Stimulated activated CD8-positive, alpha-beta memory T cell treated with anti-CD3 and anti-CD28 coated beads, Interleukin-15, amount 100 ng/mL, for 1 hour (primary cell): ENCODE measurements at regions not wholly inside any gene's neighbourhood (a gene's known extent, or its start where the extent isn't known, plus 50 kb on each side); places are given as distances from the start of the nearest gene placed in this dataset.
"Not testable (repeated sequence)": the region's sequence is repeated elsewhere in the genome, so short reads cannot be mapped to it uniquely, and the experiment has no call there.

Source experiments
- DNase-seq: peaks from one replicate; pipeline ENCODE4 v3.0.0-alpha.2; 2020; ENCODE audit warnings: low read depth

DNA sequence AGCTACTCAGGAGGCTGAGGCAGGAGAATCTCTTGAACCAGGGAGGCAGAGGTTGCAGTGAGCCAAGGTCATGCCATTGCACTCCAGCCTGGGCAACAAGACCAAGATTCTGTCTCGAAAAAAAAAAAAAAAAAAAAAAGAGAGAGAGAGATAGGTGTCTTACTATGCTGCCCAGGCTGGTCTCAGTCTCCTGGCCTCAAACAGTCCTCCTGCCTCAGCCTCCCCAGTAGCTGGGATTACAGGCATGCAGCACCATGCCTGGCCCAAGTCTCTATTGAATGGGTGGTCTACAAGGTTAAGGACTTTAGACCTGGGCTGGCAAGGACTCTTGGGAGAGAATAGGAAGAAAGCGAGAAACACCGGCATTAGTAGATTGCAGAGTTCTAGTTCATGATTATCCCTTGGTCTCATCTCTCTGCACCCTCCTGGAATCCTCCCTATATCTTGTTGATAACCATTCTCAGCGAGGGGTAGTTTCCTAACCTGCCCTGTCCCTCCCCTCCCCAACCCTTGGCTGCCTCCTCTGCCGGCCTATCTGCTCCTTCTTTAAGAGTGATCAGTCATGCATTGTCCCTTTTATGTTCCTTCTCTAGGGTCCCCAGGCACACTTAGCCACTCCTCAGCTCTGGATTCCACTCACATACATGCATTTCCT is 128.1 kb upstream of the MAP1LC3B2 start:
- no peak for DNase-seq

GRCh38 chr12:116431677-116432300 is 127.4 kb upstream of the MAP1LC3B2 start:
- no peak for DNase-seq

DNA sequence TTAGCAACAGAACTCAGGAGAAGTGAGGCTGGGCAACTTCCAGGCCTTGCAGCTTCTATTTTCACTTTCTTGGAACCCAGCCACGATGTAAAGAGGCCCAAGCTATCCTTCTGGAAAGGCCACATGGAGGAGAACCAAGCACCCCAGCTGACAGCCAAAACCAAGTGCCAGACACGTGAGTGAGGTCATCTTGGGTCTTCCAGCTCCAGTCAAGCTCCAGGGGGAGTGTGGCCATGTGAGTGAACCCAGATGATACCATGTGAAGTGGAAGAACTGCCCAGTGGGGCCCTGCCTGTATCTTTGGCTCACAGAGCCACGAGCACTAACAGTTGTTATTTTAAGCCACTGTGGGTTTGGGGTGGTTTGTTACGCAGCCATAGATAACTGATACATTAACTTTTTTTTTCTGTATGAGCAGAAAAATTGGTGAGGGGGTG is 126.8 kb upstream of the MAP1LC3B2 start:
- DNase-seq, result no peak

- DNase-seq, result no peak
Measured at GRCh38 chr12:116433249-116433648, 125.9 kb upstream of the MAP1LC3B2 start.

DNA sequence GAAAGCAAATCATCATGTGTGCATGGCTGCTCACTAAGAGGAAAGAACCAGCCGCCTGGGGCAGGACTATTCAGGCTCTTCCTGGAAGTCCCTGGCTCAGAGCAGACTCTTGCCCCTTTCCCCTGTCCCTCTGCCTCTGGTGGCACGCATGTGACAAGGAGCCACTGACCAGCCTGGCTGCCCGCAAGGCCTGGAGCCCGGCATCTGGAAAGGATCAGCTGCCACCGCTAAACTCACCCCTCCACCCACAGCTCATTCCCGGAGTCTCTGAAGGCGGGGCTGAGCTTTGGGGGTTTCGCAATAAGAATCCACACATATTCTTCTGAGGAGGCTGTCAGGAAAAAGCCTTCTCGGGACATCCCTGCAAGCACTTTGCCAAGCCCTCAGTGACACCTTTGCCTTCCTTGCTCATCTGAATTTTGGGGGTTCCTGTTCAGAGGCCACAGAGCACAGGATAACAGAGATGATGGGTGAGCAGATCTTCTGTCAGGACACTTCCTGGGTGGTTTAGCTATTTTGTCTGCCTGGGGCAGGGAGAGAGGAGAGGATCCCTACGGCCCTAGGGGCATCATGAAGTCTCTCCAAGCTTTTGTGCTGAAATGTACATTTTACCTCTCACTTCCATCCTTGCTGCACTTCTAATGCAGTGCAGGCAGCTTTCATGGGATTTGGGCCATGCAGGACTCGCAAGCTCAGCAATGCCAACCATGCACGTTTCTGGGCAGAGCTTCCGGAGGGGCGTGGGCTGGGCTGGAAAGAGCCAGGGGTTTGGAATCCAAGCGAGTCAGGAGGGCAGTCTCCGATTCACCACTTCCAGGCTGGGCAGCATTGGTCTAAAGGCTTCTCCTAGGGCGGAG is 124.8 kb upstream of the MAP1LC3B2 start:
- DNase-seq, result no peak

GRCh38 chr12:116435984-116436383 is 123.2 kb upstream of the MAP1LC3B2 start:
- no peak for DNase-seq

DNA sequence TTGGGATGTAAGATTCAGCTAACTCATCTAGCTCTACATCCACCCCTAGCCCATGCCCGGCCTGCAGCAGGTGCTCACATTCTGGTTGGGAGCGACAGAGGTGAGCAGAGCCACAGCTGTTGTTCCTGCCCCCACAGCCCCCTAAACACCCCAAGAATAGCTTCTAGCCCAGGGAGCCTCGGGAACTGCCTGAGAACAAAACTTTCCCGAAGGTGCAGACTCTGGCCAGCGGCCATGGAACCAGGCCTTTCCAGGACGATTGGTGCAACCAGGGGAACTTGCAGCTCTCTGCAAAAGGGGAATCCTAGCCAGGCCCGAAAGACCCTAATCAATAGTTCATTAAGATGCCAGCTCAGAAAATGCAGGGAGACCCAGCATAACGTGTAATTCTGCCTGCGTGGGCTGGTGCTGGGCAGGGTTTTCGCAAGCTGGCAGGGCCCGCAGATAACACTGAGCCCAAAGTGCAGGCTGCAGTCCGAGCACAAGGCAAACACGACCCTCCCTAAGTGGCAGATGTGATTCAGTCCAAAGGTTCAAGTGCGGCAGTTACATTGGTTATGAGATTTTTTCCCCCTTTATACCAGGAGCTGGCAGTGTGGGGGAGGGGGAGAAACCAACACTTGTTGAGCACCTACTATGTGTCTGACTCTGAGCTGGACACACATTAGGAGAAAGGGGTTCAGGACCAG is 122.5 kb upstream of the MAP1LC3B2 start:
- no peak for DNase-seq

- no peak for DNase-seq
Measured at GRCh38 chr12:116441292-116441691, 117.9 kb upstream of the MAP1LC3B2 start.

DNA sequence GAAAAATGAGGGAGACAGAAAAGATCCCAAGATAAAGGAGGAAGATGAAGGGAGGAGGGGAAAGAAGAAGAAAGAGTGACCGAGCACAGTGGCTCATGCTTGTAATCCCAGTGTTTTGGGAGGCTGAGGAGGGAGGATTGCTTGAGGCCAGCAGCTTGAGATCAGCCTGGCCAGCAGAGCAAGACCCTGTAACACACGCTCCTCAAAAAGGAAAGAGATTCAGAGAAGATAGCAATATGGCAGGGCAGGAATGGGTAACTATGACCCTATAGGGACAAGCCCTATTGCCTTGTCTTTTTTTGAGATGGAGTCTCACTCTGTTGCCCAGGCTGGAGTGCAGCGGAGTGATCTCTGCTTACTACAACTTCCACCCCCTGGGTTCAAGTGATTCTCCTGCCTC is 116.9 kb upstream of the MAP1LC3B2 start:
- no peak for DNase-seq

DNA sequence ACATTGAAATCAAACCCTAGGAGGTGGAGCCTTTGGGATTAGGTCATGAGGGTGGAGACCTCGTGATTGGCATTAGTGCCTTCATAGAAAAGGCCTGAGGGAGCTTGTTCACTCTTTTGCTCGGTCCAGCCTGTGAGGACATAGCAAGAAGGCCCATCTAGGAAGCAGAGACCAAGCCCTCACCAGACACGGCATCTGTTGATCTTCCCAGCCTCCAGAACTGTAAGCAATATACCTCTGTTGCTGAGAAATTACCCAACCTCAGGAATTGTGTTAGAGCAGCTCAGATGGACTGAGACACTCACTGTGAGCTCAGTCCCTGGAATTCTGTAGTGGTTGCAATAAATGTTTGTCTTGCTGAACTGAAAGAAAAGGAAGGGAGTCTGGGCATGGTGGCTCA is 116.2 kb upstream of the MAP1LC3B2 start:
- DNase-seq, result no peak

DNA sequence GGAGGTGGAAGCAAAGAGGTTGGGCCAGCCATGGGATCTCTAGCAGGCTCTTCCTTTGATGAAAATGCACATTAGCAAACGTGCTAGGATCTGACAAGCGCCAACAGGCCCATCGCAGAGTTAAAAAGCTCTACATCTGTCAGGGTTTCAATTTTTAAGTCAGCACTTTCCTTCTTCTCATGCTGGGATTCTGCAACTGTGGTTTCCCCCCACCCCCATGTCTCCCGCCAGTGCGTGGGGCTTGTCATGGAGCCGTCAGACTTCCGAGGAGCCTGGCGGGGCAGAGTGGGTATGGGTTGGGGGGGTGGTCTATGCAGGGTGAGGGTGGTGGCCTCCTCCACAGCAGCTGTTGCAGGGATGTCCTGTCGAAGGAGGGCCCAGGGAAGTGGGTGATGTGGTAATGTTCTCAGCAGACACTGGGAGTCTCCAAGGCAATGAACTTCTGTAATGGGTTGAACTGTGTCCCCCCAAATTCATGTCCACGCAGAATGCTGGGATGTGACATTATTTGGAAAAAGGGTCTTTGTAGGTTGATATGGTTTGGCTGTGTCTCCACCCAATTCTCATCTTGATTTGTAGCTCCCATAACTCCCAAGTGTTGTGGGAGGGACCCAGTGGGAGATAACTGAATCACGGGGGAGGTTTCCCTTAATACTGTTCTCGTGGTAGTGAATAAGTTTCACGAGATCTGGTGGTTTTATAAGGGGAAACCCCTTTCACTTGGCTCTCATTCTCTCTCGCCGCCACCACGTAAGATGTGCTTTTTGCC is 115.2 kb upstream of the MAP1LC3B2 start:
- no peak for DNase-seq

DNA sequence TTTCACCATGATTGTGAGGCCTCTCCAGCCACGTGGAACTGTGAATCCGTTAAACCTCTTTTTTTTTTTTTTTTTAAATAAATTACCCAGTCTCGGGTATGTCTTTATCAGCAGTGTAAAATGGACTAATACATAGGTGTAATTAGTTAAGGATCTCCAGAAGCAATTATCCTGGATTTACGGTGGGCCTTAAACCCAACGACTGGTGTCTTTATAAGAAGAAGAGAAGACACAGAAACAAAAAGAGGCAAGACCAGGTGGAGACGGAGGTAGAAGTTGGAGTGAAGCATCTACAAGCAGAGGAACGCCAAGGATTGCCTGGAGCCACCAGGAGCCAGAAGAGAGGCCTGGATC is 114.6 kb upstream of the MAP1LC3B2 start:
- no peak for DNase-seq

DNA sequence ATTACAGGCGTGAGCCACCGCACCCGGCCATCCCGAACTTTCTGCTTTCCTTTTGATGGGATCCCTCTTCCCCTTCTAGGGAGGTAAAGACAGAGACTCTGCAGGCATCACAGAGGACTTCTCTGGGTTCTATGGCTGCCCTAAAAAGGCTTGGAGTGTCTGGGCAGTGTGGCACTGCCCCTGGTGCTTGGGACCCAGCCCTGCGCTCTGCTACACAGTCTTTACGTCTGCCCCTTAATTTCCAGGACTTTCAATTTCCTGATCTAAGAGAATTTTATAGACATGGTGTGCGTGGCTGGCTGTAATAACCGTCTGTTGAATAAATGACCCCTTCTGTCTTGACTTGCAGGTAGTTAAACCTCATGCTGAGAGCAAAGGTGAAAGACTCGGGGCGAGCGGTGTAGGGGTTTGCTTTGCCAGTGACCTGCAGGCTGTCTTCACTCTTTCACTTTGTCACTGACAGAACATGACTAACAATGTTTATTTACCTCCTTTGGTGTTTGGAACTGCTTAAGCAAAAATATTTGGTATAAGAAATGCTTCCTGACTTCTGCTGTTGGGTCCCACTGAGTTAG is 110.9 kb upstream of the MAP1LC3B2 start:
- no peak for DNase-seq

- DNase-seq, result no peak
Measured at GRCh38 chr12:116450406-116450910, 108.7 kb upstream of the MAP1LC3B2 start.

DNA sequence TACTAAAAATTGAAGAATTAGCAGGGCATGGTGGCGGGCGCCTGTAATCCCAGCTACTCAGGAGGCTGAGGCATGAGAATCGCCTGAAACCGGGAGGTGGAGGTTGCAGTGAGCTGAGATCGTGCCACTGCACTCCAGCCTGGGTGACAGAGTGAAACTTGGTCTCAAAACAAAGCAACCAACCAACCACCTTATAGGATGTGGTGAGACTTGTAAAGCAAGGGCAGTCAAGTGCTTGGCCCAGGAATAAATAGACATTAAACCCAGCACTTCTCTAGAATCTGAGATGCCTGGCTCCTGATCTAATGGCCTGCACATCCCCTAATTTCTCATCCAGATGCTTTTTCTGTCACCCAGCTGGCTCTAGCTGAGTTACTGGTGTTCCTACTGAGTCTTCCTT is 106.2 kb upstream of the MAP1LC3B2 start:
- DNase-seq, result not testable (repeated sequence)

DNA sequence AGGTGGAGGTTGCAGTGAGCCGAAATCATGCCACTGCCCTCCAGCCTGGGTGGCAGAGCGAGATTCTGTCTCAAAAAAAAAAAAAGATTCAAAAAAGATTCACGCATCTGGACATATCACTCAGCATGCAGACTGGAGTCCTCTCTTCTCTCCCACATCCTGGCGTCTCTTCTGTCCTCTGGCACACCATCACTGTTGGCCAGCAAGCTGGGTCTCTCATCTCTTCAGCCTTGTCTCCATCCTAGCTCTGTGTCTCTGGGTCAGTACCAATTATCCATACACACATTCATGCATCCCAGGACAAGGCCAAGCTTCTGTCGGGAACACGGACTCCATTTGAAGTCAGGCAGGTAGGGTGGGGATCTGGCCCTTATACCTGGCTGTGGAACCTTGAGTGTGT is 105.5 kb upstream of the MAP1LC3B2 start:
- no peak for DNase-seq

GRCh38 chr12:116454076-116454475 is 105.1 kb upstream of the MAP1LC3B2 start:
- DNase-seq, result no peak

DNA sequence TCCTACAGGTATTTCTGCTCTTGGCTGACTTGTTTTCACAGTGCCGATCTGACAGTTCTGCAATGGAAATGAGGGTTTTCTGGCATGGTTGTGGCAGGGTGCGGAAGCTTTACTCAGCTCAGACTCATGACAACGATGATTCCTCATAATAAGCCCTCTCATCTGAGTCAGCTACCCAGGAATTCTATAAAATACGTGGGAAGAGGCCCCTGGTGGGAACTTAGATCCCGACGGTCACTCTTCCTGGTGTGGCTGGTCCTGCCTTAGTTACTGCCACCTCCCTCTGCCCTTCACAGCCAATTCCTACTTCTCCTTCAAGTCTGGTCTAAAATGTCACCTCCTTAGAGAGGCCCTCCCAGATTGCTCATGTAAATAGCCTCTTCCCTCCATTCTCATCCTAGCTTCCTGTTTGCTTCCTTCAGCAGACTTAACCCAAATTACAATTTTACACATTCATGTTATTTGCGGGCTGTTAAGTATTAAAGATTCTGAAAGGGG is 104.2 kb upstream of the MAP1LC3B2 start:
- no peak for DNase-seq

- DNase-seq, result no peak
Measured at GRCh38 chr12:116455540-116456329, 103.4 kb upstream of the MAP1LC3B2 start.
